B cell (primary cell): ENCODE measurements at regions not wholly inside any gene's neighbourhood (a gene's known extent, or its start where the extent isn't known, plus 50 kb on each side); places are given as distances from the start of the nearest gene placed in this dataset.

ENCODE experiments used
- ATAC-seq: fragments of 200-7000 bp; cut with Tn5 transposase; one replicate; pipeline ENCODE4 v1.10.0; 2021; ENCODE audit warnings: low read depth, mild to moderate bottlenecking, moderate number of reproducible peaks, moderate library complexity
- CTCF ChIA-PET: fragments of 350-600 bp; sonication (Branson Sonifier 250); formaldehyde crosslinking; loops from one replicate; lab custom pipeline; 2021; ENCODE audit warnings: antibody characterized with exemption, inconsistent platforms; lab: Charles Lee
- POLR2A ChIA-PET: fragments of 350-600 bp; sonication (Branson Sonifier 250); formaldehyde crosslinking; loops from one replicate; lab custom pipeline; 2021; ENCODE audit warnings: antibody characterized with exemption; lab: Charles Lee
- DNase-seq: peaks from one replicate; pipeline ENCODE4 v3.0.0; 2013
- H2AFZ ChIP-seq: 2 replicates; pipeline ENCODE4 v1.6.1; 2012; ENCODE audit warnings: mild to moderate bottlenecking, low read depth, low read length; ENCODE audit not compliant: insufficient read depth, poor library complexity, severe bottlenecking
- H3K27ac ChIP-seq, 2 donors: 1 replicate in 1 of 2; 2 replicates in 1 of 2; pipeline ENCODE4 v1.5.1; 2012 to 2013; ENCODE audit warnings: low read length in 2 of 2, mild to moderate bottlenecking in 2 of 2, moderate library complexity in 1 of 2
- H3K27me3 ChIP-seq, 4 experiments: fragments of 200-600 bp in 1 of 4; sonication (generic) in 1 of 4; replicated peaks in 1 of 4; 1 replicate in 2 of 4; 2 replicates in 2 of 4; pipeline versions ENCODE4 v1.6.1 to v1.7.0; 2013 to 2016; ENCODE audit warnings: low read length in 3 of 4, mild to moderate bottlenecking in 2 of 4, mixed read lengths in 1 of 4, moderate library complexity in 1 of 4; ENCODE audit not compliant: insufficient read depth in 4 of 4, control insufficient read depth in 3 of 4; ENCODE audit errors: control extremely low read depth in 1 of 4
- H3K36me3 ChIP-seq, 2 experiments: replicated peaks in 1 of 2; 1 replicate in 1 of 2; 2 replicates in 1 of 2; pipeline versions ENCODE4 v1.6.1 to v1.7.1; 2013; ENCODE audit warnings: low read length in 1 of 2; ENCODE audit not compliant: insufficient read depth in 2 of 2, control insufficient read depth in 1 of 2; ENCODE audit errors: control extremely low read depth in 1 of 2, extremely low read depth in 1 of 2
- H3K4me1 ChIP-seq, 2 donors: fragments of 200-600 bp in 1 of 2; sonication (generic) in 1 of 2; 1 replicate in 1 of 2; 2 replicates in 1 of 2; pipeline versions ENCODE4 v1.5.1 to v1.6.1; 2013 to 2017; ENCODE audit warnings: low read length in 2 of 2; ENCODE audit not compliant: control insufficient read depth in 2 of 2, insufficient read depth in 2 of 2
- H3K4me2 ChIP-seq: replicated peaks from 2 replicates; pipeline ENCODE3; 2012; ENCODE audit warnings: mild to moderate bottlenecking, low read depth, low read length; ENCODE audit not compliant: poor library complexity, severe bottlenecking
- H3K4me3 ChIP-seq, 5 experiments: fragments of 200-600 bp in 1 of 5; sonication (generic) in 1 of 5; 1 replicate in 3 of 5; 2 replicates in 2 of 5; pipeline versions ENCODE4 v1.5.1 to v1.7.0; 2011 to 2016; ENCODE audit warnings: low read length in 4 of 5, mild to moderate bottlenecking in 4 of 5, low read depth in 2 of 5, control low read depth in 1 of 5, moderate library complexity in 1 of 5; ENCODE audit not compliant: insufficient read depth in 1 of 5; ENCODE audit errors: control extremely low read depth in 1 of 5, extremely low read depth in 1 of 5
- H3K79me2 ChIP-seq: fragments of 200-600 bp; sonication (generic); one replicate; pipeline ENCODE4 v1.6.0; 2016; ENCODE audit warnings: low read length; ENCODE audit not compliant: control insufficient read depth, insufficient read depth
- H3K9ac ChIP-seq: fragments of 200-600 bp; sonication (generic); 2 replicates; pipeline ENCODE4 v1.6.1; 2017; ENCODE audit warnings: mild to moderate bottlenecking, low read length, moderate library complexity
- H3K9me3 ChIP-seq, 3 donors: one replicate each; pipeline versions ENCODE4 v1.6.1 to v1.7.1; 2013; ENCODE audit warnings: low read length in 2 of 3; ENCODE audit not compliant: control insufficient read depth in 2 of 3, insufficient read depth in 1 of 3; ENCODE audit errors: control extremely low read depth in 1 of 3
- H4K20me1 ChIP-seq: 2 replicates; pipeline ENCODE4 v1.6.0; 2012; ENCODE audit warnings: mild to moderate bottlenecking, low read length; ENCODE audit not compliant: insufficient read depth, control insufficient read depth, poor library complexity, severe bottlenecking
- H3K27ac Mint-ChIP-seq: one replicate; pipeline ENCODE4 v1.8.0; 2021; ENCODE audit warnings: mixed read lengths
- H3K27me3 Mint-ChIP-seq: one replicate; pipeline ENCODE4 v1.8.0; 2021; ENCODE audit warnings: mixed read lengths
- H3K4me1 Mint-ChIP-seq: one replicate; pipeline ENCODE4 v1.8.0; 2021; ENCODE audit warnings: mixed read lengths
- H3K4me3 Mint-ChIP-seq: one replicate; pipeline ENCODE4 v1.8.0; 2021; ENCODE audit warnings: mixed read lengths
- H3K9me3 Mint-ChIP-seq: one replicate; pipeline ENCODE4 v1.8.0; 2022; ENCODE audit warnings: mixed read lengths; ENCODE audit not compliant: insufficient read depth
- EZH2 ChIP-seq: IDR thresholded peaks from 2 replicates; pipeline ENCODE4 v1.6.1; 2012; ENCODE audit warnings: borderline replicate concordance, low read depth, mild to moderate bottlenecking, moderate library complexity, low read length; ENCODE audit not compliant: insufficient read depth, poor library complexity, severe bottlenecking
- WGBS: methylation state at CpG from one replicate; pipeline ENCODE4 v1.1.5; 2013; ENCODE audit warnings: missing lambda C conversion rate; ENCODE audit not compliant: insufficient coverage; 5-methylcytosine and 5-hydroxymethylcytosine counted together
- intact Hi-C: fragments of 100-400 bp; cut with micrococcal nuclease; formaldehyde crosslinking; loops from one replicate; pipeline ENCODE4 v1.10.0; 2022
- TF ChIP-seq, protein P1 (sequence below): fragments of 200-600 bp; IDR thresholded peaks from one replicate; pipeline ENCODE4 v1.8.0; 2022; ENCODE audit warnings: antibody characterized with exemption, mild to moderate bottlenecking

DNA sequence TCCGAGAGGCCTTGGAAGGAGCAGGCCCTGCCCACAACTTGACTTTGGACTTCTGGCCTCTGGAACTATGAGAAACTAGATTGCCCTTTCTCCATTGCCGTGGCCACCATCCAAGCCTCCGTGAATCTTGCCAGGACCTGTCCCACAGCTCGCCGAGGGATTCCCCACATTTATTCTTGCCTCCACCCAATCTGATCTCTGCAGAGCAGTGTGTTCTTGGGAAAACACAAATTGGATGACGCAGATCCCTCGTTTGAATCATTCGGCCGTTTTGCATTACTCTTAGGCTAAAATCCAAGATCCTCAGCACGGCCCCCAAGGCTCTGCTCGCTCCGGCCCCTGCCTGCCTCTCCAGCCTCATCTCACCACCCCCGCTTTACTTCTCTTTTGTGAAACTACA, 364.2 kb downstream of the ZNF516 start:
- no peak overlapping the region for H3K27ac ChIP-seq
- H3K27ac Mint-ChIP-seq, result no peak overlapping the region
- POLR2A ChIA-PET, result no interaction called here

DNA sequence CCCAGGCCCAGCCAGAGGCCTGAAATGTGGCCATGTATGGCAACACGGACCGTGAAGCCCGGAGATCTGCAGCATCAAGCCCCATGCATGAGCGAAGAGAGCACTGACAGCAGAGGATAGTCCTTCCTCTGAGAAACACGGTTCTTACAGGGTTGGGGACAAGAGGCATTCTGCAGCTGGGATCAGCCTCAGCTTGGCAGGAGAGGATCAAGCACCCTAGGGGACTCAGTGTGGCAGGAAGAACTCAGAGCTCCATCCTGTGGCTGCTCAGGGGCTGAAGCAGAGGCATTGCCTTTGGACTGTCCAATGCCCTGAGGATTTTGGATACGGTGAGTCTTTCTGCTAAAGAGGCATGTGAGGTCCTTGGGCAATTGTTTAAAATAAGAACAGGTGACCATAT, 368.7 kb downstream of the ZNF516 start:
- H3K9me3 ChIP-seq, result peaks cover 0 to 28% (median 0%) of the 10 kb centered on the region in 3 donors
- no peaks in the 10 kb centered on the region for H3K4me1 Mint-ChIP-seq
- H3K36me3 ChIP-seq, result no peaks in the 10 kb centered on the region
- no peaks in the 10 kb centered on the region for H3K27me3 Mint-ChIP-seq
- WGBS, result 81% methylated on average over 5 of the region's 6 CpGs
- H3K4me1 ChIP-seq, result no peaks in the 10 kb centered on the region
- H3K4me3 ChIP-seq, result no peak overlapping the region
- no peak overlapping the region for H2AFZ ChIP-seq
- no peaks in the 10 kb centered on the region for H3K27me3 ChIP-seq
- ChIA-PET CTCF (no interaction called here), POLR2A (no interaction called here)
- H3K9me3 Mint-ChIP-seq, result peaks cover 4% of the 10 kb centered on the region
- intact Hi-C loops, result no loop called here
- ATAC-seq (no peak), DNase-seq (no peak)
- no peak overlapping the region for H3K27ac Mint-ChIP-seq
- TF ChIP-seq EZH2, result no peak
- TF ChIP-seq, protein P1, sequence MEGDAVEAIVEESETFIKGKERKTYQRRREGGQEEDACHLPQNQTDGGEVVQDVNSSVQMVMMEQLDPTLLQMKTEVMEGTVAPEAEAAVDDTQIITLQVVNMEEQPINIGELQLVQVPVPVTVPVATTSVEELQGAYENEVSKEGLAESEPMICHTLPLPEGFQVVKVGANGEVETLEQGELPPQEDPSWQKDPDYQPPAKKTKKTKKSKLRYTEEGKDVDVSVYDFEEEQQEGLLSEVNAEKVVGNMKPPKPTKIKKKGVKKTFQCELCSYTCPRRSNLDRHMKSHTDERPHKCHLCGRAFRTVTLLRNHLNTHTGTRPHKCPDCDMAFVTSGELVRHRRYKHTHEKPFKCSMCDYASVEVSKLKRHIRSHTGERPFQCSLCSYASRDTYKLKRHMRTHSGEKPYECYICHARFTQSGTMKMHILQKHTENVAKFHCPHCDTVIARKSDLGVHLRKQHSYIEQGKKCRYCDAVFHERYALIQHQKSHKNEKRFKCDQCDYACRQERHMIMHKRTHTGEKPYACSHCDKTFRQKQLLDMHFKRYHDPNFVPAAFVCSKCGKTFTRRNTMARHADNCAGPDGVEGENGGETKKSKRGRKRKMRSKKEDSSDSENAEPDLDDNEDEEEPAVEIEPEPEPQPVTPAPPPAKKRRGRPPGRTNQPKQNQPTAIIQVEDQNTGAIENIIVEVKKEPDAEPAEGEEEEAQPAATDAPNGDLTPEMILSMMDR, result no peak
- H3K4me2 ChIP-seq, result no peak overlapping the region
- no peak overlapping the region for H3K4me3 Mint-ChIP-seq
- no peaks in the 10 kb centered on the region for H4K20me1 ChIP-seq
- no peak overlapping the region for H3K27ac ChIP-seq
- H3K9ac ChIP-seq, result no peak overlapping the region
- H3K79me2 ChIP-seq, result no peaks in the 10 kb centered on the region

More for the DNA sequence above, 364.2 kb downstream of the ZNF516 start:
- 94% methylated on average over 13 of the region's 13 CpGs for WGBS
- ATAC-seq, result no peak
- no peaks in the 10 kb centered on the region for H3K4me1 ChIP-seq
- no peaks in the 10 kb centered on the region for H3K36me3 ChIP-seq
- intact Hi-C loops, result no loop called here
- TF ChIP-seq EZH2, result no peak
- no peak overlapping the region for H2AFZ ChIP-seq
- H3K27me3 ChIP-seq, result no peaks in the 10 kb centered on the region
- H3K9me3 ChIP-seq, result peaks cover 0 to 20% (median 0%) of the 10 kb centered on the region in 3 donors
- peaks cover 4% of the 10 kb centered on the region for H3K9me3 Mint-ChIP-seq
- no peak for DNase-seq
- no peak overlapping the region for H3K9ac ChIP-seq
- H3K27me3 Mint-ChIP-seq, result no peaks in the 10 kb centered on the region
- no peak overlapping the region for H3K4me3 Mint-ChIP-seq
- no peak overlapping the region for H3K4me2 ChIP-seq
- no peaks in the 10 kb centered on the region for H3K4me1 Mint-ChIP-seq
- CTCF ChIA-PET, result no interaction called here
- no peaks in the 10 kb centered on the region for H4K20me1 ChIP-seq
- H3K4me3 ChIP-seq, result no peak overlapping the region
- no peaks in the 10 kb centered on the region for H3K79me2 ChIP-seq
